ENCODE measurements at regions not wholly inside any gene's neighbourhood (a gene's known extent, or its start where the extent isn't known, plus 50 kb on each side); places are given as distances from the start of the nearest gene placed in this dataset.

GRCh38 chr4:133921280-133922195 lies 280.1 kb downstream of the PABPC4L start:
- Histone ChIP-seq H3K27ac (no peak overlapping the region), H3K36me3 (no peaks in the 10 kb centered on the region), H3K4me3 (no peak overlapping the region), H3K27me3 (no peaks in the 10 kb centered on the region), H3K4me1 (no peaks in the 10 kb centered on the region), H3K9me3 (peaks cover 0 to 8% (median 0%) of the 10 kb centered on the region in 11 donors)
- DNase-seq (no peak), ATAC-seq (no peak)
- no peak for TF ChIP-seq CTCF (IDR thresholded peaks at IDR 0.05)
- intact Hi-C loops (cut with DNase I), result no loop called here
- WGBS, 2 donors, result 85 to 86% methylated on average over 8 of the region's 8 CpGs

DNA sequence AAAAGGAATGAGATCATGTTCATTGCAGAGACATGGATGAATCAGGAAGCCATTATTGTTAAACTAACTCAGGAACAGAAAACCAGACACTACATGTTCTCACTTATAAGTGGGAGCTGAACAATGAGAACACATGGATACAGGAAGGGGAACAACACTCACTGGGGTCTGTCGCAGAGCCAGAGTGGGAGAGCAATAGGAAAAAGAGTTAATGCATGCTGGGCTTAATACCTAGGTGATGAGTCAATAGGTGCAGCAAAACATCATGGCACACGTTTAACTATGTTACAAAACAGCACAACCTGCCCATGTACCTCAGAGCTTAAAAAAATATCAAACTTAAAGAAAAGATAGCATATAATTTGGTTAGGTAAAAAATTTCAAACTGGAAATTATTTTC lies 281.4 kb downstream of the PABPC4L start:
- Histone ChIP-seq H3K4me3 (no peak overlapping the region), H3K27me3 (no peaks in the 10 kb centered on the region), H3K9me3 (peaks cover 0 to 12% (median 0%) of the 10 kb centered on the region in 11 donors), H3K4me1 (no peaks in the 10 kb centered on the region), H3K27ac (no peak overlapping the region), H3K36me3 (no peaks in the 10 kb centered on the region)
- no peak for ATAC-seq
- no peak for TF ChIP-seq CTCF (IDR thresholded peaks at IDR 0.05)
- 83 to 90% methylated on average over 2 of the region's 2 CpGs for WGBS, 2 donors
- DNase-seq, result no peak
- intact Hi-C loops (cut with DNase I), result no loop called here

- 62 to 79% methylated on average over 3 of the region's 3 CpGs for WGBS, 2 donors
- Histone ChIP-seq H3K4me3 (no peak overlapping the region), H3K4me1 (no peaks in the 10 kb centered on the region), H3K27ac (no peak overlapping the region), H3K9me3 (peaks cover 0 to 26% (median 5%) of the 10 kb centered on the region in 11 donors), H3K36me3 (no peaks in the 10 kb centered on the region), H3K27me3 (no peaks in the 10 kb centered on the region)
- TF ChIP-seq CTCF (IDR thresholded peaks at IDR 0.05), result no peak
- intact Hi-C loops (cut with DNase I), result no loop called here
- DNase-seq (no peak), ATAC-seq (no peak)
Measured at GRCh38 chr4:133910165-133910564, 291.4 kb downstream of the PABPC4L start.

DNA sequence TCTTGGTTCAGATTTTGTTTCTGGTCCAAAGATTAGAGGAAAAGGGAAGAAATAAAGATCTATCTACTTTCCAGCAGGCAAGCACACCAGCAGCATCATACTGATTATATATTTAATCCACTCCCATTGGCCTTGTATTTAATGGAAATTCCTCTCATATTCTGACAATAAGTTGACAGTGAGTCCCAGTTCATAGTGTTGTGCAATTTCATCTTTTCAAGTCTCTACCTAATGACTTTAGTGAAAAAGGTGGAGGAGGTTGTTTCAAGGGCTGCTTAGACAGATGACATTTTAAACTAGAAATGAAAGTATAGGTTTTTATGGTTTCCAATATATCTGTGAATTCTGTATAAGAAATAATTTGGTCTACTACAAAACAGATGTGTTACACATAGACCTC lies 298.6 kb downstream of the PABPC4L start:
- Histone ChIP-seq H3K36me3 (no peaks in the 10 kb centered on the region), H3K4me3 (no peak overlapping the region), H3K4me1 (no peaks in the 10 kb centered on the region), H3K27me3 (no peaks in the 10 kb centered on the region), H3K9me3 (peaks cover 0 to 7% (median 0%) of the 10 kb centered on the region in 11 donors), H3K27ac (no peak overlapping the region)
- TF ChIP-seq CTCF (IDR thresholded peaks at IDR 0.05), result no peak
- ATAC-seq, result no peak
- DNase-seq, result no peak
- intact Hi-C loops (cut with DNase I), result no loop called here
